ENCODE measurements at regions not wholly inside any gene's neighbourhood (a gene's known extent, or its start where the extent isn't known, plus 50 kb on each side); places are given as distances from the start of the nearest gene placed in this dataset.

DNA sequence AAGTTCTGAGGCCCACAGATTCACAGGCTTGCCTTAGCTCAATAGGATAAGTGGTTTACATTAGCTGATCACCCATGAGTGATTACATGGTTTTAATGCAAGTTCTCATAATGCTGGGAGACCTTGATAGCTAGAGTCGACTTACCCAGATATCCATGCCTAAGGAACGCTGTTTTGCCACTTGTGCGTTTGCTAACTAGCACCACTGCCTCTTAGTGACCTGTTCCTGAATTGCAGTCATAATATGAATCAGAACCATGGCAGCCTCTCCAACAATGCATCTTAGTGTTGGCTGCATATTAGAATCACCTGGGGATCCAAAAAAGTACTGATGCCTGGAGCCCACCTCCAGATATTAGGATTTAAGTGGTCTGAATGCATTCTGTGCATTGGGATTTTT is 251.1 kb upstream of the CDH5 start:
- no peaks in the 10 kb centered on the region for H4K20me1 ChIP-seq (replicated peaks in 1 of 2; ENCODE audit: control insufficient read depth in 1 of 2, insufficient read depth in 2 of 2, low read length in 2 of 2)
- H4K91ac ChIP-seq (replicated peaks; ENCODE audit: insufficient read length, low read length): no peak overlapping the region
- H3K27me3 ChIP-seq (replicated peaks in 1 of 4; ENCODE audit: control insufficient read depth in 3 of 4, extremely low read depth in 1 of 4, insufficient read depth in 3 of 4, low read length in 3 of 4): no peaks in the 10 kb centered on the region
- DNase-seq (ENCODE audit: low read depth in 1 of 2, low spot score in 2 of 2) (no peak), FAIRE-seq (no peak)
- no peaks in the 10 kb centered on the region for H3K4me1 ChIP-seq (replicated peaks in 1 of 4; ENCODE audit: control insufficient read depth in 3 of 4, insufficient read depth in 4 of 4, low read length in 3 of 4)
- no peak overlapping the region for H3K4ac ChIP-seq (replicated peaks; ENCODE audit: insufficient read length, low read depth, low read length)
- no peak overlapping the region for H3K4me3 ChIP-seq (ENCODE audit: extremely low read depth in 1 of 4, insufficient read depth in 2 of 4, low read depth in 3 of 4, low read length in 4 of 4)
- H4K5ac ChIP-seq (ENCODE audit: insufficient read length, low read depth, low read length): no peak overlapping the region
- no peaks in the 10 kb centered on the region; a peak in 1 of 8 replicates for H3K36me3 ChIP-seq (ENCODE audit: control insufficient read depth in 2 of 4, insufficient read depth in 4 of 4, low read length in 3 of 4)
- no peak overlapping the region for H2BK20ac ChIP-seq (ENCODE audit: low read length)
- H2BK120ac ChIP-seq (replicated peaks; ENCODE audit: low read depth, low read length): no peak overlapping the region
- H3K79me2 ChIP-seq (ENCODE audit: control insufficient read depth in 1 of 2, insufficient read depth in 2 of 2, low read length in 2 of 2): no peaks in the 10 kb centered on the region
- no peak overlapping the region for H2BK5ac ChIP-seq (ENCODE audit: low read depth, low read length)
- H3K27ac ChIP-seq (ENCODE audit: low read depth, low read length): no peak overlapping the region
- 90% methylated on average over 3 of the region's 3 CpGs; no CpG with 5 or more reads in 1 of the 2 experiments for WGBS, 2 experiments (ENCODE audit: extremely low coverage in 1 of 2, insufficient coverage in 1 of 2, insufficient read length in 1 of 2, insufficient replicate concordance in 2 of 2, low coverage in 1 of 2, low lambda C conversion rate in 2 of 2, missing lambda C conversion rate in 1 of 2)
- ChIA-PET POLR2A (ENCODE audit: partially characterized antibody) (no interaction called here), CTCF (ENCODE audit: partially characterized antibody) (interaction anchor here (1.0 to 2.2 kb wide), 19 partner anchors 9 to 537 kb away, joined by 3 to 13 read pairs (median 5); no protein-coding TSS in a partner anchor)
- H3K4me2 ChIP-seq (ENCODE audit: insufficient read depth in 1 of 2, low read depth in 2 of 2, low read length in 2 of 2): no peak overlapping the region
- no peak overlapping the region for H4K8ac ChIP-seq (ENCODE audit: extremely low read depth, insufficient read depth, low read length)
- H3K23ac ChIP-seq (ENCODE audit: insufficient read length): no peak overlapping the region
- no peak overlapping the region for H2AFZ ChIP-seq (ENCODE audit: low read length)
- no peaks in the 10 kb centered on the region for H3K79me1 ChIP-seq (ENCODE audit: low read depth, low read length)
- H3K9ac ChIP-seq (replicated peaks in 1 of 4; ENCODE audit: extremely low read depth in 1 of 4, low read depth in 3 of 4, low read length in 3 of 4): no peak overlapping the region
- no peak overlapping the region for H2BK15ac ChIP-seq (ENCODE audit: low read length)
- no peaks in the 10 kb centered on the region for H3K23me2 ChIP-seq (ENCODE audit: low read depth, low read length)
- TF ChIP-seq RAD21 (IDR thresholded peaks at IDR 0.05 in 1 of 2, conservative IDR thresholded peaks at IDR 0.05 in 1 of 2; ENCODE audit: low read depth in 2 of 2, low read length in 2 of 2) (peak; percentile 56 to 72), KDM1A (IDR thresholded peaks at IDR 0.05; ENCODE audit: borderline replicate concordance, low read length) (no peak), JUND (IDR thresholded peaks at IDR 0.05; ENCODE audit: low read length) (0 out of 2 replicates have a peak, but pooled peaks have one; percentile 15), SIRT6 (IDR thresholded peaks at IDR 0.05; ENCODE audit: low read length) (no peak)
- TF ChIP-seq, protein P1, sequence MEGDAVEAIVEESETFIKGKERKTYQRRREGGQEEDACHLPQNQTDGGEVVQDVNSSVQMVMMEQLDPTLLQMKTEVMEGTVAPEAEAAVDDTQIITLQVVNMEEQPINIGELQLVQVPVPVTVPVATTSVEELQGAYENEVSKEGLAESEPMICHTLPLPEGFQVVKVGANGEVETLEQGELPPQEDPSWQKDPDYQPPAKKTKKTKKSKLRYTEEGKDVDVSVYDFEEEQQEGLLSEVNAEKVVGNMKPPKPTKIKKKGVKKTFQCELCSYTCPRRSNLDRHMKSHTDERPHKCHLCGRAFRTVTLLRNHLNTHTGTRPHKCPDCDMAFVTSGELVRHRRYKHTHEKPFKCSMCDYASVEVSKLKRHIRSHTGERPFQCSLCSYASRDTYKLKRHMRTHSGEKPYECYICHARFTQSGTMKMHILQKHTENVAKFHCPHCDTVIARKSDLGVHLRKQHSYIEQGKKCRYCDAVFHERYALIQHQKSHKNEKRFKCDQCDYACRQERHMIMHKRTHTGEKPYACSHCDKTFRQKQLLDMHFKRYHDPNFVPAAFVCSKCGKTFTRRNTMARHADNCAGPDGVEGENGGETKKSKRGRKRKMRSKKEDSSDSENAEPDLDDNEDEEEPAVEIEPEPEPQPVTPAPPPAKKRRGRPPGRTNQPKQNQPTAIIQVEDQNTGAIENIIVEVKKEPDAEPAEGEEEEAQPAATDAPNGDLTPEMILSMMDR (IDR thresholded peaks at IDR 0.05; ENCODE audit: control extremely low read depth in 1 of 3, insufficient read depth in 1 of 3, low read depth in 1 of 3, low read length in 3 of 3): peak in 2 of 3 experiments; percentile 55 to 63; a peak in 3 of 4 replicates
- H3K18ac ChIP-seq (ENCODE audit: extremely low read depth, low read length): no peak overlapping the region
- 0 out of 4 replicates have a peak, but pooled peaks cover 0 to 2% of the 10 kb centered on the region in 2 experiments for H3K9me3 ChIP-seq (ENCODE audit: insufficient read depth in 2 of 2, low read depth in 1 of 2, low read length in 1 of 2)
- no peak overlapping the region for H3K56ac ChIP-seq (replicated peaks; ENCODE audit: insufficient read length, low read depth, low read length)
- H2AK5ac ChIP-seq (ENCODE audit: low read depth, low read length): no peak overlapping the region
- H2BK12ac ChIP-seq (ENCODE audit: low read depth, low read length): no peak overlapping the region
- H3K14ac ChIP-seq (ENCODE audit: insufficient read length): no peak overlapping the region

All from H1 (cell line).